Superior temporal gyrus (tissue), 1 donor: ENCODE measurements at regions not wholly inside any gene's neighbourhood (a gene's known extent, or its start where the extent isn't known, plus 50 kb on each side); places are given as distances from the start of the nearest gene placed in this dataset.

Source experiments
- DNase-seq: peaks from one replicate; pipeline ENCODE4 v3.0.0-alpha.2; 2016; ENCODE audit errors: extremely low spot score

GRCh38 chr2:59924346-59924745 lies 629.1 kb downstream of the BCL11A start:
- DNase-seq = no peak

GRCh38 chr2:59922450-59922849 lies 631.0 kb downstream of the BCL11A start:
- no peak for DNase-seq

DNA sequence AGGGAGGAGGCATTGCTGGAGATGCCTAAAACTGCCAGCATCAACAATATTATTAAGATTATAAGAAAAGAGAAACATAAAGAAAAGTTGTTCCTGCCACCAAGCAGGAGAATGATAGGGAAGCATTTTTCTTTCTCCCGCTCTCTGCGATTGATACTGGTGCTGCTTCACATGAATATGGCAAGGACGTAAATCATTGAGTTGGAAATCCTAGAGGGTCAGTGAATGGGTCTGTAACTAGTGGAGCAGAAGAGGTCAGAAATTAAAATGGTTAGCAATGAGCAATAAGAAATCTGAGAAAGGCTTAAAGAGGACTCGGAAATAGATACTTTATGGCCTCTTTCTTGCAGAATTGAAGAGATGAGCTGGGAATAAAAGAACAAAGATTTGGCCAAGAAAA lies 631.7 kb downstream of the BCL11A start:
- DNase-seq = no peak

- no peak for DNase-seq
Measured at GRCh38 chr2:59920961-59921360, 632.5 kb downstream of the BCL11A start.

DNA sequence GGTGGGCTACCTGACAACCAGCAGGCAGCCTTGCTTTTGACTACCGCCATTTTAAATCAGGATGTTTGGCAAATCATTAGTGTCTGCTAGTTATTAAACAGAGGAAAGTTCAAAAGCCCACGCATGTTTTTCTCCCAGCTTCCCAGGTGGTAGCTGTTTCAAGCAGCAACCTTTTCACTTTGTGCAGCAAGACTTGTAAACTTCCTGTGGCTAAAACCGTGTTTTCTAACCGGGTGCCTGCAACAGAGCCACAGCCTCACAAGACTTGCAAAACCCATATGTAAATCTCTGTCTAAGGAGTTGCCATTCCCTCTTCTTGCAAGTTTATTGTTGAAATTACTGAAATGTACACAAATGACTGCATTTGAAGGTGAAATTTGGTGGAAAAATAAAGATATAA lies 633.1 kb downstream of the BCL11A start:
- DNase-seq = no peak

DNA sequence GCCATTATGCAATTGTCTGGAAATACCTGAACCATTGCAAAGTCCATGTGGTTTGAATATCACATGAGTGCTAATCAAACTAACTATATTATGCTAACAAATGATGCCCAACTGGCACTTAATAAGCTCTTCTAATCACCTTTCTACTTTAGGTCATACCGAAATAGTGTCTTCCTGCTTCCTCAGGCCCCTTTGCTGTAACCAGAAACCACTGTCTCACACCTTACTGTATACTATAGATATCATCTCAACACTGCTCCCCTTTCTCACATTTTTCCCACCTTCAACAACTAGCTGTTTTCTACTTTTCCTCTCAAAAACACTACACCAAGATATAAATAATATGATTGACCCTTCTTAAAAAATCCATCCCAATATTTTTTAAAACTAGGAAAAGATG lies 633.9 kb downstream of the BCL11A start:
- DNase-seq = no peak

DNA sequence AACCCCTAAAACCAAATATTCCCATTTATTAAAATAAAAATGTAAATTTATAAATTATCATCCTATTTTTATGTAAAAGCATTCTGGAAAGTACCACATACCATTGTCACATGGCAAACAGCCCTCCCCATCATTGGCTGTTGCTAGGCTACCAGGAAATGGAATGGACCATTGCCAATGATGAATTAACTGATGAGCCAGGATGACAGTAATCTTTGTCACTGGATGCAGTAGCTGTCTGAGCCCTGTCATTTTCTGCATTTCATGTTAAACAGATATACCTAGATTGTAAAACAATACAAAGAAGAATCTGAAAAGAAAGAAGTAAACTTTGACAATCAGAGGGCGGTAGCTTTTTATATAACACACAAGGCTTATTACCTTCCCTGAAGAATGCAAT lies 641.4 kb downstream of the BCL11A start:
- no peak for DNase-seq

- DNase-seq = no peak
Measured at GRCh38 chr2:59910166-59910565, 643.3 kb downstream of the BCL11A start.

- DNase-seq = no peak
Measured at GRCh38 chr2:59909147-59909546, 644.3 kb downstream of the BCL11A start.

DNA sequence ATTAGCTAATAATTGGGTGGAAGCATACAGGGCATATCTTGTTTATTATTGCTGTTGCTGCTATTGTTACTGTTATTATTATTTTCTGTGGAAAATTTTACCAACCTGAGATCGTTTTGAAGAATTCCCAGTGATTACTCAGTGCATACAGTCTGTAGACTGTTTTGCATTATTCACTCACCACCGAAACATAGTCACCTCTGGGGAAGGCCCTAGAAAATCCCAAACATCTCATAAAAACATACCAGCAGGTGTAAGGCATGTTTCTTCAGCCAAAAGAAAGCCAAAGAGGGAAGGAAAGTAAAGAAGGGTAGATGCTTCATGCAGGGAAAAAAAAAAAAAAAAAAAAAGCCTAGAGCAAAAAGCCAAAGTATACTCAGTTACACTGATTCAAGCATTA lies 647.7 kb downstream of the BCL11A start:
- DNase-seq = no peak

GRCh38 chr2:59903994-59904544 lies 649.4 kb downstream of the BCL11A start:
- no peak for DNase-seq

GRCh38 chr2:59900728-59901452 lies 652.6 kb downstream of the BCL11A start:
- DNase-seq = no peak

DNA sequence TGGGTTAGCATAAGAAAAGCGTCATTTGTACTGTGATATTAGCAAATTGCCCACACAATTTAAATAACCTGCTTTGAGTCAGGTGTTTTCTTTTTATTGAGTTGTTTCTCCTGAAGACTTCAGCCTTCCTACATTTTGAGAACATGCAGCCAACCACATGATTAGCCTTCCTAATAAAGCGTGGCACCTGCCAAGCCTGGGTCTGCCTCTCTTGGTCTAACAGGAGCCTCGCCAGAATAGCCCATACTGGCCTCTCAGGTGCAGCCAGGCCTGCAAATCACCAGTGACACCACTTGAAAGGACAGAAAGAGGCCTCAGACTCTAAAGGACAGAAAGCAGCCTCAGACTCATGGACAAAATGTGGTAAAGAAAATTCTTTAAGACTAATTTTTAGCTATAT lies 653.8 kb downstream of the BCL11A start:
- DNase-seq = no peak

GRCh38 chr2:59896499-59897245 lies 656.8 kb downstream of the BCL11A start:
- no peak for DNase-seq

DNA sequence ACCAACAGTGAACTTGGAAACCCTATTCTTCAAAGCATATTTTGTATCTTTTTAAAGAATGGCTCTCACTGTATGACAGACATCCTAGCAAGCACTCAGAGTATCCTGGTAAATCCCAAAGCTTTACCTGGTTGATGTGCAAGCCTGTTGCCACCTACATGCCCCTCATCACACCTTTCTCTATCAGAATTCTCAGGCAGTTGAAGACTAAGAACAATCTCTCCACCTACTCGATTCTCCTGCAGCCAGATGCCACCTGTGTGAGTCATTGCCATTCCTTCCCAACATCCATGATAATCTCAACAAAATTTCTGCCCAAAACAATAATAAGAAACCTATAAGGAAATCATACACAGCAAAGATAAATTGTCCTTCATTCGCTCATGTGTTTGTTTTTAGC lies 659.8 kb downstream of the BCL11A start:
- no peak for DNase-seq

DNA sequence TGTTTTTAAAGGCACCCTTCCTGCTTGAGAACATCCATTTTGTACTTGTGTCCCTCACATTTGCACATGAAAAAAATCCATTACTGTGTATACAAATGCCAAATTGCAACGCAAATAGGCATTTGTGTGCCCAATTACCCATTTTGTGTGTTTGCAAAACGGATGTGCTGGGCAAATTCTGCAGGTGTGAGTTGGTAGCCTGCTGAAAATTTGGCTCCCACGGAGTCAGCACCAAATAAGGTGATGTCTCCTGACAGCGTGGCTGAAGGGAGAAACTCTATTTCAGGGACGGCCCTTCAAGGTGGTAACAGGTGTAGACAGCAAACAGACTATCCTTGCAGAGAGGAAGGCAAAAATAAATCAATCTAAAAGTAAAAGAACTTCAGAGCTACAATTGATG lies 661.1 kb downstream of the BCL11A start:
- DNase-seq = no peak

DNA sequence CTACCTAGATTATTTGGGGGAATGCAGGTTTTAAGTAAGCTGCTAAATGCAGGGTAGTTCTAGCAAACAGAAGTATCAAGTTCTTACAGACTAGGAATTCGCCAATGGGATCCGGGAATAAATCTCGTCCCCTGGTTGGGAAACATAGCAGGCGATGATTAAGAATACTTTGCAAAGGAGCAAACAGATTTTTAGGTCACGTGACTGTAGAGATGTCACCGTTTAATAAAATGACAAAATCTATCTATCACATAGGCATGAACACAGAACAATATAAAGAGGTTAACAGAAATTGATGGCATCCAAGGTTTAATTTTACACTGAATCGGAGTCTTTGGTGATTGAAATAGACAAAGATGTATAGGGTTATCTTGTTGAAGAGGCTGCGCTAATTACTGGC lies 664.1 kb downstream of the BCL11A start:
- DNase-seq = no peak

DNA sequence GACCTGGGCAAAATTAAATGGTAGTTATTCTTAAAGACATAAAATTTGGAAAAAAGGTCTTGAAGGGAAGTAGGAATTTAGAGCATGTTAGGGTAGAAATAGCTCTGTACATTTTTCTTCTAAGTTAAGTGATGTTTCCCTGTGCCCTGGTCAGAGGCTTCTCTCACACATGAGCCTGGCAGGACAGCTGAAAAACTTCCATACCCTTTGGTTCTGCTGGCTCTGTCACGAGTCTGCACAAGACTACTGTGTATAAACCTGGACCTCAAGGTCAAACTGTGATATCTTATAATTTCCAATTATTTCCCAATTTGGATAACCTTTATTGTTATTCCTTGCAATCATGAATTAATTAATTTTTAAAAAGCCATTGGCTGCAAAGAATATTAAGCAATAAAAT lies 664.7 kb downstream of the BCL11A start:
- DNase-seq = no peak

- DNase-seq = no peak
Measured at GRCh38 chr2:59888015-59888414, 665.4 kb downstream of the BCL11A start.

GRCh38 chr2:59887366-59887765 lies 666.1 kb downstream of the BCL11A start:
- DNase-seq = no peak

GRCh38 chr2:59886759-59887158 lies 666.7 kb downstream of the BCL11A start:
- DNase-seq = no peak

DNA sequence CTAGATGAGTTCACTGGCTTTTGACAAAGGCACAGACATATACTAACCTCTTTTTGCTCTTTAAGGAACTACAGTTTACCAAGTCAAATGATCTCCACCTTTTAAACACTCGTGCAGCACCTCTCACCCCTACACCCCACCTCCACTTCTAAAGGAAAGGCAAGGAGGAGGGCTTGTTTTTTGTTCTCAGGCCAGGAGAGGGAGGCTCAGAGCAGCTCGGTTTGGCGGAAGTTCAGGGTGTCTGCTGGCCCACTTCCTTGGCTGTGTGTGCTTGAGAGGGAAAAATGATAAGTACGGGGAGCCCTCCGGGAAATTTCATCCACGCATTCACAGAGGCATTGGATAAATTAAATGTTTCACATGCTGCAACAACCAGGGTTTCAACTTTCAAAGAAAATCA lies 667.9 kb downstream of the BCL11A start:
- no peak for DNase-seq

- DNase-seq = no peak
Measured at GRCh38 chr2:59884166-59884565, 669.3 kb downstream of the BCL11A start.
